GM23338 (cell line): ENCODE measurements at regions not wholly inside any gene's neighbourhood (a gene's known extent, or its start where the extent isn't known, plus 50 kb on each side); places are given as distances from the start of the nearest gene placed in this dataset.

Source experiments
- ATAC-seq: fragments of 200-7000 bp; cut with Tn5 transposase; 3 replicates; pipeline ENCODE4 v1.9.1; 2020
- DNase-seq: peaks from one replicate; pipeline ENCODE4 v3.0.0-alpha.2; 2015; ENCODE audit warnings: low spot score
- H2AFZ ChIP-seq: fragments of 200-600 bp; sonication (generic); 2 replicates; pipeline ENCODE4 v1.8.0; 2016; ENCODE audit warnings: antibody characterized with exemption, mild to moderate bottlenecking, moderate library complexity
- H3F3A ChIP-seq: fragments of 200-600 bp; sonication (generic); replicated peaks from 2 replicates; pipeline ENCODE4 v1.8.0; 2017; ENCODE audit warnings: antibody characterized with exemption, mixed run types, low read depth
- H3K27ac ChIP-seq: fragments of 200-600 bp; sonication (generic); 2 replicates; pipeline ENCODE4 v1.6.1; 2016; ENCODE audit warnings: low read depth
- H3K27me3 ChIP-seq: fragments of 200-600 bp; sonication (generic); 2 replicates; pipeline ENCODE4 v1.8.0; 2016; ENCODE audit warnings: mild to moderate bottlenecking, mixed run types, moderate library complexity; ENCODE audit not compliant: insufficient read depth
- H3K36me3 ChIP-seq: fragments of 200-600 bp; sonication (generic); 2 replicates; pipeline ENCODE4 v1.8.0; 2016; ENCODE audit warnings: mild to moderate bottlenecking; ENCODE audit not compliant: insufficient read depth
- H3K4me1 ChIP-seq: fragments of 200-600 bp; sonication (generic); 2 replicates; pipeline ENCODE4 v1.8.0; 2016; ENCODE audit warnings: mild to moderate bottlenecking, moderate library complexity; ENCODE audit not compliant: insufficient read depth
- H3K4me2 ChIP-seq: fragments of 200-600 bp; sonication (generic); 2 replicates; pipeline ENCODE4 v1.7.1; 2017; ENCODE audit warnings: mixed run types
- H3K4me3 ChIP-seq: fragments of 200-600 bp; sonication (generic); 2 replicates; pipeline ENCODE4 v1.6.1; 2016; ENCODE audit warnings: mixed run types
- H3K79me2 ChIP-seq: fragments of 200-600 bp; sonication (generic); replicated peaks from 2 replicates; pipeline ENCODE4 v1.8.0; 2017; ENCODE audit warnings: mild to moderate bottlenecking; ENCODE audit not compliant: insufficient read depth
- H3K9me2 ChIP-seq: fragments of 200-600 bp; sonication (generic); 2 replicates; pipeline ENCODE4 v1.8.0; 2017; ENCODE audit not compliant: insufficient read depth
- H4K20me1 ChIP-seq: fragments of 200-600 bp; sonication (generic); replicated peaks from 2 replicates; pipeline ENCODE4 v1.8.0; 2017; ENCODE audit warnings: mild to moderate bottlenecking; ENCODE audit not compliant: insufficient read depth
- H3K27ac Mint-ChIP-seq: 2 replicates; pipeline ENCODE4 v1.8.0; 2020; ENCODE audit warnings: inconsistent platforms, mild to moderate bottlenecking, moderate library complexity, mixed read lengths
- H3K27me3 Mint-ChIP-seq: 3 replicates; pipeline ENCODE4 v1.8.0; 2022; ENCODE audit warnings: low read depth, mild to moderate bottlenecking, moderate library complexity, mixed read lengths, inconsistent platforms; ENCODE audit not compliant: insufficient read depth, poor library complexity
- H3K36me3 Mint-ChIP-seq: 3 replicates; pipeline ENCODE4 v1.8.0; 2021; ENCODE audit warnings: low read depth, mild to moderate bottlenecking, inconsistent platforms, moderate library complexity, mixed read lengths
- H3K4me1 Mint-ChIP-seq: 3 replicates; pipeline ENCODE4 v1.8.0; 2020; ENCODE audit warnings: mild to moderate bottlenecking, inconsistent platforms, mixed read lengths
- H3K4me3 Mint-ChIP-seq: 3 replicates; pipeline ENCODE4 v1.8.0; 2021; ENCODE audit warnings: moderate library complexity, mild to moderate bottlenecking, inconsistent platforms, mixed read lengths
- H3K9me3 Mint-ChIP-seq: 3 replicates; pipeline ENCODE4 v1.8.0; 2020; ENCODE audit warnings: moderate library complexity, mild to moderate bottlenecking, inconsistent platforms, mixed read lengths
- CREB1 ChIP-seq: fragments of 250-450 bp; sonication (Bioruptor Pico); IDR thresholded peaks from 2 replicates; pipeline ENCODE4 v1.5.0; 2020; ENCODE audit warnings: low read depth, mild to moderate bottlenecking, moderate library complexity
- EZH2 ChIP-seq: fragments of 200-600 bp; sonication (generic); IDR thresholded peaks from one replicate; pipeline ENCODE4 v1.8.0; 2017; ENCODE audit warnings: antibody characterized with exemption, mild to moderate bottlenecking, low read depth; ENCODE audit not compliant: unreplicated experiment
- EZH2phosphoT487 ChIP-seq: fragments of 200-600 bp; sonication (generic); IDR thresholded peaks from one replicate; pipeline ENCODE4 v1.8.1; 2018; ENCODE audit warnings: antibody characterized with exemption; ENCODE audit not compliant: unreplicated experiment
- JUNB ChIP-seq: IDR thresholded peaks from one replicate; pipeline ENCODE4 v1.6.1; 2016; ENCODE audit warnings: antibody characterized with exemption; ENCODE audit not compliant: unreplicated experiment
- NANOG ChIP-seq: IDR thresholded peaks from 2 replicates; pipeline ENCODE4 v1.6.1; 2016; ENCODE audit warnings: antibody characterized with exemption, borderline replicate concordance
- POLR2AphosphoS5 ChIP-seq: IDR thresholded peaks from 2 replicates; pipeline ENCODE4 v1.6.1; 2016; ENCODE audit warnings: antibody characterized with exemption, low read depth
- STAT1 ChIP-seq: IDR thresholded peaks from one replicate; pipeline ENCODE4 v1.6.1; 2016; ENCODE audit warnings: antibody characterized with exemption; ENCODE audit not compliant: unreplicated experiment
- ZNF114 ChIP-seq: fragments of 250-450 bp; sonication (Bioruptor Pico); IDR thresholded peaks from 2 replicates; pipeline ENCODE4 v1.5.0; 2020; ENCODE audit warnings: mild to moderate bottlenecking, moderate library complexity
- ZNF331 ChIP-seq: fragments of 250-450 bp; sonication (Bioruptor Pico); IDR thresholded peaks from 2 replicates; pipeline ENCODE4 v1.5.0; 2020; ENCODE audit warnings: low read depth, mild to moderate bottlenecking, moderate library complexity
- TF ChIP-seq, protein P1 (sequence below): IDR thresholded peaks from one replicate; pipeline ENCODE4 v1.6.1; 2018; ENCODE audit warnings: antibody characterized with exemption; ENCODE audit not compliant: unreplicated experiment
- TF ChIP-seq, protein P2 (sequence below): IDR thresholded peaks from 2 replicates; pipeline ENCODE4 v1.6.1; 2016; ENCODE audit warnings: antibody characterized with exemption
- TF ChIP-seq, protein P3 (sequence below), 2 experiments: fragments of 200-600 bp in 1 of 2; sonication (generic) in 1 of 2; conservative IDR thresholded peaks; 2 replicates each; pipeline versions ENCODE4 v1.5.1 to v1.6.1; 2016 to 2017; ENCODE audit warnings: antibody characterized with exemption in 2 of 2, low read depth in 2 of 2, mild to moderate bottlenecking in 2 of 2, moderate library complexity in 1 of 2
- TF ChIP-seq, protein P4 (sequence below): fragments of 250-450 bp; sonication (Bioruptor Pico); IDR thresholded peaks from 2 replicates; pipeline ENCODE4 v1.5.0; 2020; ENCODE audit warnings: mild to moderate bottlenecking, moderate library complexity

DNA sequence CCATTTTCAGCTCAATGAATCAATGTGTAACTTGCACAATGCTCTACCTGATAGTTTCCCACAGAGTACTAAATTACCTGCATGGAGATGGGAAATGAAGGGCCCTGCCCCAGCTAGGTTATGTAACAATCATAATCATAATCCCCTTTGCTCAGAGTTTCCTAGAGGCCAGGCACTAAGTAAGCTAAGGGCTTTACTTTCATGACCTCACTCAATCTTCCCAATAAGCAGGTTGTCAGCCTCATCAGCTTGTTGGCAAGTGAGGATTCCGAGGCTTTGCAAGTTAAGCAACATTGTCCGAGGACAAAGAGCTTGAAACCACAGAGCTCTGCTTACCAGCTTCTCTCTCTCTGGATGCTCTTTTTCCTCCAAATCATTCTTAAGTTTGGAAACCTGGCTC lies 64.1 kb upstream of the NTPCR start:
- ATAC-seq = no peak
- Mint-ChIP-seq H3K27ac (no peak overlapping the region), H3K4me1 (no peaks in the 10 kb centered on the region; the same call in none of the 3 replicates)

More for the DNA sequence above, 64.1 kb upstream of the NTPCR start:
- no peaks in the 10 kb centered on the region for H3K36me3 ChIP-seq
- H3K4me3 ChIP-seq = no peak overlapping the region
- no peaks in the 10 kb centered on the region for H4K20me1 ChIP-seq
- Mint-ChIP-seq H3K9me3 (no peaks in the 10 kb centered on the region), H3K4me3 (no peak overlapping the region), H3K27me3 (peaks cover 1% of the 10 kb centered on the region), H3K36me3 (no peaks in the 10 kb centered on the region)
- H3K27ac ChIP-seq = no peak overlapping the region
- no peak overlapping the region for H3K4me2 ChIP-seq
- no peak overlapping the region for H2AFZ ChIP-seq
- no peaks in the 10 kb centered on the region for H3K27me3 ChIP-seq
- no peaks in the 10 kb centered on the region; the same call in 1 of the 2 replicates for H3K4me1 ChIP-seq
- no peak for DNase-seq
- H3F3A ChIP-seq = no peaks in the 10 kb centered on the region
- H3K9me2 ChIP-seq = 0 out of 2 replicates have a peak, but pooled peaks cover 2% of the 10 kb centered on the region
- no peaks in the 10 kb centered on the region for H3K79me2 ChIP-seq
- TF ChIP-seq STAT1 (no peak), POLR2AphosphoS5 (no peak), EZH2 (no peak), JUNB (no peak), ZNF331 (CRISPR knock-in tag) (no peak), NANOG (no peak), CREB1 (CRISPR knock-in tag) (no peak), ZNF114 (CRISPR knock-in tag) (no peak), EZH2phosphoT487 (no peak)
- TF ChIP-seq, protein P1, sequence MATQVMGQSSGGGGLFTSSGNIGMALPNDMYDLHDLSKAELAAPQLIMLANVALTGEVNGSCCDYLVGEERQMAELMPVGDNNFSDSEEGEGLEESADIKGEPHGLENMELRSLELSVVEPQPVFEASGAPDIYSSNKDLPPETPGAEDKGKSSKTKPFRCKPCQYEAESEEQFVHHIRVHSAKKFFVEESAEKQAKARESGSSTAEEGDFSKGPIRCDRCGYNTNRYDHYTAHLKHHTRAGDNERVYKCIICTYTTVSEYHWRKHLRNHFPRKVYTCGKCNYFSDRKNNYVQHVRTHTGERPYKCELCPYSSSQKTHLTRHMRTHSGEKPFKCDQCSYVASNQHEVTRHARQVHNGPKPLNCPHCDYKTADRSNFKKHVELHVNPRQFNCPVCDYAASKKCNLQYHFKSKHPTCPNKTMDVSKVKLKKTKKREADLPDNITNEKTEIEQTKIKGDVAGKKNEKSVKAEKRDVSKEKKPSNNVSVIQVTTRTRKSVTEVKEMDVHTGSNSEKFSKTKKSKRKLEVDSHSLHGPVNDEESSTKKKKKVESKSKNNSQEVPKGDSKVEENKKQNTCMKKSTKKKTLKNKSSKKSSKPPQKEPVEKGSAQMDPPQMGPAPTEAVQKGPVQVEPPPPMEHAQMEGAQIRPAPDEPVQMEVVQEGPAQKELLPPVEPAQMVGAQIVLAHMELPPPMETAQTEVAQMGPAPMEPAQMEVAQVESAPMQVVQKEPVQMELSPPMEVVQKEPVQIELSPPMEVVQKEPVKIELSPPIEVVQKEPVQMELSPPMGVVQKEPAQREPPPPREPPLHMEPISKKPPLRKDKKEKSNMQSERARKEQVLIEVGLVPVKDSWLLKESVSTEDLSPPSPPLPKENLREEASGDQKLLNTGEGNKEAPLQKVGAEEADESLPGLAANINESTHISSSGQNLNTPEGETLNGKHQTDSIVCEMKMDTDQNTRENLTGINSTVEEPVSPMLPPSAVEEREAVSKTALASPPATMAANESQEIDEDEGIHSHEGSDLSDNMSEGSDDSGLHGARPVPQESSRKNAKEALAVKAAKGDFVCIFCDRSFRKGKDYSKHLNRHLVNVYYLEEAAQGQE = no peak
- TF ChIP-seq, protein P2, sequence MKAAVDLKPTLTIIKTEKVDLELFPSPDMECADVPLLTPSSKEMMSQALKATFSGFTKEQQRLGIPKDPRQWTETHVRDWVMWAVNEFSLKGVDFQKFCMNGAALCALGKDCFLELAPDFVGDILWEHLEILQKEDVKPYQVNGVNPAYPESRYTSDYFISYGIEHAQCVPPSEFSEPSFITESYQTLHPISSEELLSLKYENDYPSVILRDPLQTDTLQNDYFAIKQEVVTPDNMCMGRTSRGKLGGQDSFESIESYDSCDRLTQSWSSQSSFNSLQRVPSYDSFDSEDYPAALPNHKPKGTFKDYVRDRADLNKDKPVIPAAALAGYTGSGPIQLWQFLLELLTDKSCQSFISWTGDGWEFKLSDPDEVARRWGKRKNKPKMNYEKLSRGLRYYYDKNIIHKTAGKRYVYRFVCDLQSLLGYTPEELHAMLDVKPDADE = no peak
- TF ChIP-seq, protein P3, sequence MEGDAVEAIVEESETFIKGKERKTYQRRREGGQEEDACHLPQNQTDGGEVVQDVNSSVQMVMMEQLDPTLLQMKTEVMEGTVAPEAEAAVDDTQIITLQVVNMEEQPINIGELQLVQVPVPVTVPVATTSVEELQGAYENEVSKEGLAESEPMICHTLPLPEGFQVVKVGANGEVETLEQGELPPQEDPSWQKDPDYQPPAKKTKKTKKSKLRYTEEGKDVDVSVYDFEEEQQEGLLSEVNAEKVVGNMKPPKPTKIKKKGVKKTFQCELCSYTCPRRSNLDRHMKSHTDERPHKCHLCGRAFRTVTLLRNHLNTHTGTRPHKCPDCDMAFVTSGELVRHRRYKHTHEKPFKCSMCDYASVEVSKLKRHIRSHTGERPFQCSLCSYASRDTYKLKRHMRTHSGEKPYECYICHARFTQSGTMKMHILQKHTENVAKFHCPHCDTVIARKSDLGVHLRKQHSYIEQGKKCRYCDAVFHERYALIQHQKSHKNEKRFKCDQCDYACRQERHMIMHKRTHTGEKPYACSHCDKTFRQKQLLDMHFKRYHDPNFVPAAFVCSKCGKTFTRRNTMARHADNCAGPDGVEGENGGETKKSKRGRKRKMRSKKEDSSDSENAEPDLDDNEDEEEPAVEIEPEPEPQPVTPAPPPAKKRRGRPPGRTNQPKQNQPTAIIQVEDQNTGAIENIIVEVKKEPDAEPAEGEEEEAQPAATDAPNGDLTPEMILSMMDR (conservative IDR thresholded peaks at IDR 0.05; ENCODE audit: low read depth in 2 of 2) = no peak
- TF ChIP-seq, protein P4, sequence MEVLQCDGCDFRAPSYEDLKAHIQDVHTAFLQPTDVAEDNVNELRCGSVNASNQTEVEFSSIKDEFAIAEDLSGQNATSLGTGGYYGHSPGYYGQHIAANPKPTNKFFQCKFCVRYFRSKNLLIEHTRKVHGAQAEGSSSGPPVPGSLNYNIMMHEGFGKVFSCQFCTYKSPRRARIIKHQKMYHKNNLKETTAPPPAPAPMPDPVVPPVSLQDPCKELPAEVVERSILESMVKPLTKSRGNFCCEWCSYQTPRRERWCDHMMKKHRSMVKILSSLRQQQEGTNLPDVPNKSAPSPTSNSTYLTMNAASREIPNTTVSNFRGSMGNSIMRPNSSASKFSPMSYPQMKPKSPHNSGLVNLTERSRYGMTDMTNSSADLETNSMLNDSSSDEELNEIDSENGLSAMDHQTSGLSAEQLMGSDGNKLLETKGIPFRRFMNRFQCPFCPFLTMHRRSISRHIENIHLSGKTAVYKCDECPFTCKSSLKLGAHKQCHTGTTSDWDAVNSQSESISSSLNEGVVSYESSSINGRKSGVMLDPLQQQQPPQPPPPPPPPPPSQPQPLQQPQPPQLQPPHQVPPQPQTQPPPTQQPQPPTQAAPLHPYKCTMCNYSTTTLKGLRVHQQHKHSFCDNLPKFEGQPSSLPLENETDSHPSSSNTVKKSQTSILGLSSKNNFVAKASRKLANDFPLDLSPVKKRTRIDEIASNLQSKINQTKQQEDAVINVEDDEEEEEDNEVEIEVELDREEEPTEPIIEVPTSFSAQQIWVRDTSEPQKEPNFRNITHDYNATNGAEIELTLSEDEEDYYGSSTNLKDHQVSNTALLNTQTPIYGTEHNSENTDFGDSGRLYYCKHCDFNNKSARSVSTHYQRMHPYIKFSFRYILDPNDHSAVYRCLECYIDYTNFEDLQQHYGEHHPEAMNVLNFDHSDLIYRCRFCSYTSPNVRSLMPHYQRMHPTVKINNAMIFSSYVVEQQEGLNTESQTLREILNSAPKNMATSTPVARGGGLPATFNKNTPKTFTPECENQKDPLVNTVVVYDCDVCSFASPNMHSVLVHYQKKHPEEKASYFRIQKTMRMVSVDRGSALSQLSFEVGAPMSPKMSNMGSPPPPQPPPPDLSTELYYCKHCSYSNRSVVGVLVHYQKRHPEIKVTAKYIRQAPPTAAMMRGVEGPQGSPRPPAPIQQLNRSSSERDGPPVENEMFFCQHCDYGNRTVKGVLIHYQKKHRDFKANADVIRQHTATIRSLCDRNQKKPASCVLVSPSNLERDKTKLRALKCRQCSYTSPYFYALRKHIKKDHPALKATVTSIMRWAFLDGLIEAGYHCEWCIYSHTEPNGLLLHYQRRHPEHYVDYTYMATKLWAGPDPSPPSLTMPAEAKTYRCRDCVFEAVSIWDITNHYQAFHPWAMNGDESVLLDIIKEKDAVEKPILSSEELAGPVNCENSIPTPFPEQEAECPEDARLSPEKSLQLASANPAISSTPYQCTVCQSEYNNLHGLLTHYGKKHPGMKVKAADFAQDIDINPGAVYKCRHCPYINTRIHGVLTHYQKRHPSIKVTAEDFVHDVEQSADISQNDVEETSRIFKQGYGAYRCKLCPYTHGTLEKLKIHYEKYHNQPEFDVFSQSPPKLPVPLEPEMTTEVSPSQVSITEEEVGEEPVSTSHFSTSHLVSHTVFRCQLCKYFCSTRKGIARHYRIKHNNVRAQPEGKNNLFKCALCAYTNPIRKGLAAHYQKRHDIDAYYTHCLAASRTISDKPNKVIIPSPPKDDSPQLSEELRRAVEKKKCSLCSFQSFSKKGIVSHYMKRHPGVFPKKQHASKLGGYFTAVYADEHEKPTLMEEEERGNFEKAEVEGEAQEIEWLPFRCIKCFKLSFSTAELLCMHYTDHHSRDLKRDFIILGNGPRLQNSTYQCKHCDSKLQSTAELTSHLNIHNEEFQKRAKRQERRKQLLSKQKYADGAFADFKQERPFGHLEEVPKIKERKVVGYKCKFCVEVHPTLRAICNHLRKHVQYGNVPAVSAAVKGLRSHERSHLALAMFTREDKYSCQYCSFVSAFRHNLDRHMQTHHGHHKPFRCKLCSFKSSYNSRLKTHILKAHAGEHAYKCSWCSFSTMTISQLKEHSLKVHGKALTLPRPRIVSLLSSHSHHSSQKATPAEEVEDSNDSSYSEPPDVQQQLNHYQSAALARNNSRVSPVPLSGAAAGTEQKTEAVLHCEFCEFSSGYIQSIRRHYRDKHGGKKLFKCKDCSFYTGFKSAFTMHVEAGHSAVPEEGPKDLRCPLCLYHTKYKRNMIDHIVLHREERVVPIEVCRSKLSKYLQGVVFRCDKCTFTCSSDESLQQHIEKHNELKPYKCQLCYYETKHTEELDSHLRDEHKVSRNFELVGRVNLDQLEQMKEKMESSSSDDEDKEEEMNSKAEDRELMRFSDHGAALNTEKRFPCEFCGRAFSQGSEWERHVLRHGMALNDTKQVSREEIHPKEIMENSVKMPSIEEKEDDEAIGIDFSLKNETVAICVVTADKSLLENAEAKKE (CRISPR knock-in tag) = no peak
